ENCODE measurements at regions not wholly inside any gene's neighbourhood (a gene's known extent, or its start where the extent isn't known, plus 50 kb on each side); places are given as distances from the start of the nearest gene placed in this dataset.

- H3K4me3 ChIP-seq (replicated peaks in 1 of 2; ENCODE audit: low read depth in 2 of 2, low read length in 2 of 2), result no peak overlapping the region
- no peak for DNase-seq (ENCODE audit: low read depth in 2 of 2)
- no peak for TF ChIP-seq CTCF (IDR thresholded peaks at IDR 0.05; ENCODE audit: low read depth, low read length)
These were observed 67.1 kb downstream of the RTP5 start for GRCh38 chr2:241936457-241937133.

DNA sequence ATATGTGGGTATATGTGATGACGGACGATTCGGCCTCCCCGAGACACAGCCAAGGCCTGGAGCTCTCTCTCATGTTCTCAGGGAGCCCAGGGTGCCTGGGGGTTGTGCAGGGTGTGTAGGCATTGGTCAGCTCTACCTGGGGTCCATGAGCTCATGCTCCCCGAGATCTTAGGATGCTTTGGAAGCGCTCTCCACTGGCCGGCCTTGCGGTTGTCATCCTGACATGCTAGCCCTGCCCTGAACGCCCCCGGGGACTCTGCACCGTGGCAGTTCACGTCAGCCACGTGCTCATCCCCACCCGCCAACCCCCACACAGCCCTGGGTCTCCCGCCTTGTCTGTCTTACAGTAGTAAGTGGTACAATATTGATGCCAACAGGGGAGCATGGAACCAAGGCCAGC, 67.8 kb downstream of the RTP5 start:
- H3K4me3 ChIP-seq (replicated peaks in 1 of 2; ENCODE audit: low read depth in 2 of 2, low read length in 2 of 2), result no peak overlapping the region
- DNase-seq (ENCODE audit: low read depth in 2 of 2), result no peak
- TF ChIP-seq CTCF (IDR thresholded peaks at IDR 0.05; ENCODE audit: low read depth, low read length), result no peak

GRCh38 chr2:241939541-241939940, 70.0 kb downstream of the RTP5 start:
- no peak for TF ChIP-seq CTCF (IDR thresholded peaks at IDR 0.05; ENCODE audit: low read depth, low read length)
- no peak for DNase-seq (ENCODE audit: low read depth in 2 of 2)
- H3K4me3 ChIP-seq (replicated peaks in 1 of 2; ENCODE audit: low read depth in 2 of 2, low read length in 2 of 2), result no peak overlapping the region

DNA sequence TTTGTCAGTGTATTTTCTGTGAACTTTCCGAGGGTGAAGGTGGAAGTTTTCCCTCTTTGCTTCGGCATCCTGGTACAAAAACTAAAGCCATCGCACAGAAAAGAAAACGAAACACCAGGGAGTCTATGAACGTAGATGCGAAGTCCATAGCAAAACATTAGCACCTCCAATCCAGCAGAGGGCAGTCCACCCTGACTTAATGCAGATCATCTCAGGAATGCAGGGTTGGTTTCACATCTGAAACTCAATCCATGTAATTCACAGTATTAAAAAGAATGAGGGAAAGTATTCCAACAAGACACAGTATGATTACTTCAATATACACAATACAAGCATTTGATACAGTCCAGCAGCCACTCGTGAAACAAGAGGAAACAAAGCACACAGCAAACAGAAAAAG, 70.8 kb downstream of the RTP5 start:
- DNase-seq (ENCODE audit: low read depth in 2 of 2), result peak in 1 of 2 donors; percentile 25
- peak; percentile 42 for TF ChIP-seq CTCF (IDR thresholded peaks at IDR 0.05; ENCODE audit: low read depth, low read length)

DNA sequence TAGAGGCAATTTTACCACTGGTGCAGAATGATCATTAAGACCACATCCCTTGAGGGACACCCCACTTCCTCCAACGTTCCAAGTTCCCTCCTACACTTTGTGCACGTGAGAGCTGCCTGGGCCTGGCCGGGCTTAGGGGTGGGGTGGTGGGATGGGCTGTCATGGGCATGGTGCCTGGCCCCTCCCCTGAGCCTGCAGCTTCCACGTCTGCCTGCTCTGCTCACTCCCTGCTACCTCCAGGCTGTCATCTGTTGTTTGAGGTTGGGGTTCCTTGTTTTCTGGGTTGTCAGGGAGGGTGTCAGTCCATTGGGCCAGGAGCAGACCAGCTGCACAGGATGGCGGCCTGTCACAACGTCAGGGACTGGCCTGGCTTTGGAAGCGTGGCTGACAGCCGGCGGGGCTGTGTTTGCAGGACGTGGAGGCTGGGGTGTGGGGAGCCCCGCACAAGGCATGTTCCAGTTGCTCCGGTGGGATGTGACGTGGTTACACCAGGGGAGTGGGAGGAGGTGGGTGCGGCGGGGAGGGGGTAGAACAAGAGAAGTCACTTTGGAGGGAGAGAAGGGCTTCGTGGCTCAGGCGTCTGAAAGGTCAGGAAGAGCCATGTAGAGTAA, 72.3 kb downstream of the RTP5 start:
- no peak for TF ChIP-seq CTCF (IDR thresholded peaks at IDR 0.05; ENCODE audit: low read depth, low read length)
- DNase-seq (ENCODE audit: low read depth in 2 of 2), result no peak
- H3K4me3 ChIP-seq (replicated peaks in 1 of 2; ENCODE audit: low read depth in 2 of 2, low read length in 2 of 2), result no peak overlapping the region

More for the DNA sequence above, 70.8 kb downstream of the RTP5 start:
- no peak overlapping the region for H3K4me3 ChIP-seq (replicated peaks in 1 of 2; ENCODE audit: low read depth in 2 of 2, low read length in 2 of 2)

GRCh38 chr2:241942416-241943208, 73.1 kb downstream of the RTP5 start:
- H3K4me3 ChIP-seq (replicated peaks in 1 of 2; ENCODE audit: low read depth in 2 of 2, low read length in 2 of 2), result no peak overlapping the region
- no peak for DNase-seq (ENCODE audit: low read depth in 2 of 2)
- no peak for TF ChIP-seq CTCF (IDR thresholded peaks at IDR 0.05; ENCODE audit: low read depth, low read length)

Data from cardiac fibroblast (primary cell).